Hepatocyte (in vitro differentiated cells): ENCODE measurements at regions not wholly inside any gene's neighbourhood (a gene's known extent, or its start where the extent isn't known, plus 50 kb on each side); places are given as distances from the start of the nearest gene placed in this dataset.

Source experiments
- DNase-seq: peaks from one replicate; pipeline ENCODE4 v3.0.0-alpha.2; 2016; ENCODE audit warnings: low spot score
- H2AFZ ChIP-seq: fragments of 200-600 bp; sonication (generic); 2 replicates; pipeline ENCODE4 v1.6.0; 2016; ENCODE audit warnings: antibody characterized with exemption, mild to moderate bottlenecking
- H3K27ac ChIP-seq: fragments of 200-600 bp; sonication (generic); 2 replicates; pipeline ENCODE4 v1.5.1; 2016; ENCODE audit warnings: mild to moderate bottlenecking
- H3K27me3 ChIP-seq: fragments of 200-600 bp; sonication (generic); 2 replicates; pipeline ENCODE4 v1.6.1; 2016
- H3K36me3 ChIP-seq: fragments of 200-600 bp; sonication (generic); replicated peaks from 2 replicates; pipeline ENCODE4 v1.5.1; 2016; ENCODE audit warnings: low read depth; ENCODE audit not compliant: insufficient read depth
- H3K4me1 ChIP-seq: fragments of 200-600 bp; sonication (generic); 2 replicates; pipeline ENCODE4 v1.5.1; 2016; ENCODE audit warnings: mild to moderate bottlenecking, moderate library complexity; ENCODE audit not compliant: insufficient read depth
- H3K4me2 ChIP-seq: fragments of 200-600 bp; sonication (generic); 2 replicates; pipeline ENCODE4 v1.6.0; 2016
- H3K4me3 ChIP-seq: fragments of 200-600 bp; sonication (generic); 2 replicates; pipeline ENCODE4 v1.5.1; 2016; ENCODE audit warnings: mild to moderate bottlenecking
- H3K79me2 ChIP-seq: fragments of 200-600 bp; sonication (generic); 2 replicates; pipeline ENCODE4 v1.6.0; 2017; ENCODE audit warnings: mild to moderate bottlenecking
- H3K9me2 ChIP-seq: fragments of 200-600 bp; sonication (generic); replicated peaks from 2 replicates; pipeline ENCODE4 v1.6.0; 2017; ENCODE audit warnings: mild to moderate bottlenecking; ENCODE audit not compliant: insufficient read depth
- H3K9me3 ChIP-seq: fragments of 200-600 bp; sonication (generic); 2 replicates; pipeline ENCODE4 v1.5.1; 2016; ENCODE audit warnings: low read depth, mild to moderate bottlenecking
- H4K20me1 ChIP-seq: fragments of 200-600 bp; sonication (generic); 2 replicates; pipeline ENCODE4 v1.6.0; 2016; ENCODE audit warnings: mild to moderate bottlenecking; ENCODE audit not compliant: insufficient read depth, poor library complexity, severe bottlenecking
- CTCF ChIP-seq: fragments of 200-600 bp; sonication (generic); IDR thresholded peaks from 2 replicates; pipeline ENCODE4 v1.5.1; 2016; ENCODE audit warnings: antibody characterized with exemption, mild to moderate bottlenecking; ENCODE audit not compliant: poor library complexity
- EZH2 ChIP-seq: fragments of 200-600 bp; sonication (generic); IDR thresholded peaks from 2 replicates; pipeline ENCODE4 v1.6.1; 2016; ENCODE audit warnings: antibody characterized with exemption, mild to moderate bottlenecking, borderline replicate concordance
- EZH2phosphoT487 ChIP-seq: fragments of 200-600 bp; sonication (generic); IDR thresholded peaks from one replicate; pipeline ENCODE4 v1.6.1; 2018; ENCODE audit warnings: antibody characterized with exemption, mild to moderate bottlenecking, low read depth, moderate library complexity; ENCODE audit not compliant: unreplicated experiment, severe bottlenecking
- WGBS: methylation state at CpG from one replicate; pipeline ENCODE4 v1.1.6; 2016; ENCODE audit warnings: low lambda C conversion rate; ENCODE audit errors: missing lambda C conversion rate; 5-methylcytosine and 5-hydroxymethylcytosine counted together

- H3K79me2 ChIP-seq = no peaks in the 10 kb centered on the region
- no peaks in the 10 kb centered on the region for H3K36me3 ChIP-seq
- no peaks in the 10 kb centered on the region for H3K27me3 ChIP-seq
- no peak overlapping the region for H2AFZ ChIP-seq
- WGBS = 91% methylated on average over 4 of the region's 4 CpGs
- H4K20me1 ChIP-seq = no peaks in the 10 kb centered on the region
- no peak overlapping the region for H3K4me2 ChIP-seq
- TF ChIP-seq EZH2phosphoT487 (no peak), EZH2 (no peak), CTCF (no peak)
- peaks cover 3% of the 10 kb centered on the region for H3K4me1 ChIP-seq
- no peak overlapping the region for H3K4me3 ChIP-seq
- no peaks in the 10 kb centered on the region for H3K9me3 ChIP-seq
- H3K9me2 ChIP-seq = no peaks in the 10 kb centered on the region
- no peak for DNase-seq
- H3K27ac ChIP-seq = no peak overlapping the region
These were observed 297.2 kb upstream of the TARS1 start for GRCh38 chr5:33143405-33144123.

DNA sequence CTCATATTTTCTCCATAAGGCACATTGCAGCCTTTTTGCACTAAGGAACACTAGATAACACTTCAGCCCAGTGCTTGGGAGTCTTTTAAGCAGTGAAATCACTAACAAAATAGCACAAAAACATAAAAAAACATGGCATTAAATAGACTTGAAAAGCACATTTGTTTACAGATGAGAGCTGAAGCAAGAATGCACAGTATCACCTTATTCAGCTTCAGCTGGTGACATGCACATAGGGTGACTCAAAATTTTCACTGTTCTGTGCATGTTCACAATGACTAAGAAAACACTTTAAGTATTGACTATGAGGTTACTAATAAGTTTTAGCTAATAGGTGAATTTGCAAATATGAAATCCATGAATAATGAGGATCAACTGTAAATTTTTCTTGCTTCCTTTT lies 293.9 kb upstream of the TARS1 start:
- no peak overlapping the region for H2AFZ ChIP-seq
- H3K4me1 ChIP-seq = peaks cover 3% of the 10 kb centered on the region
- no peak overlapping the region for H3K4me2 ChIP-seq
- no peaks in the 10 kb centered on the region for H3K27me3 ChIP-seq
- no peaks in the 10 kb centered on the region for H4K20me1 ChIP-seq
- TF ChIP-seq EZH2phosphoT487 = no peak
- TF ChIP-seq EZH2 = no peak
- TF ChIP-seq CTCF = no peak
- H3K79me2 ChIP-seq = no peaks in the 10 kb centered on the region
- DNase-seq = no peak
- no peaks in the 10 kb centered on the region for H3K9me3 ChIP-seq
- H3K9me2 ChIP-seq = no peaks in the 10 kb centered on the region
- no peak overlapping the region for H3K4me3 ChIP-seq
- no peaks in the 10 kb centered on the region for H3K36me3 ChIP-seq
- H3K27ac ChIP-seq = no peak overlapping the region

GRCh38 chr5:33148076-33148513 lies 292.7 kb upstream of the TARS1 start:
- Histone ChIP-seq H4K20me1 (no peaks in the 10 kb centered on the region), H3K9me3 (no peaks in the 10 kb centered on the region), H3K4me3 (no peak overlapping the region), H3K27ac (peak overlapping the region; percentile 40), H3K4me1 (peaks cover 3% of the 10 kb centered on the region), H3K9me2 (no peaks in the 10 kb centered on the region), H2AFZ (no peak overlapping the region), H3K79me2 (no peaks in the 10 kb centered on the region), H3K36me3 (no peaks in the 10 kb centered on the region), H3K27me3 (no peaks in the 10 kb centered on the region), H3K4me2 (no peak overlapping the region)
- 40% methylated on average over 3 of the region's 3 CpGs for WGBS
- DNase-seq = peak; percentile 31
- TF ChIP-seq EZH2phosphoT487 (no peak), EZH2 (no peak), CTCF (no peak)
